Neural progenitor cell (in vitro differentiated cells): ENCODE measurements at regions not wholly inside any gene's neighbourhood (a gene's known extent, or its start where the extent isn't known, plus 50 kb on each side); places are given as distances from the start of the nearest gene placed in this dataset.

Source experiments
- CTCF ChIP-seq: fragments of 200-600 bp; sonication (generic); IDR thresholded peaks from 2 replicates; pipeline ENCODE4 v1.5.1; 2017; ENCODE audit warnings: antibody characterized with exemption, mild to moderate bottlenecking
- EZH2 ChIP-seq: fragments of 200-600 bp; sonication (generic); IDR thresholded peaks from 2 replicates; pipeline ENCODE4 v1.6.1; 2017; ENCODE audit warnings: antibody characterized with exemption, mild to moderate bottlenecking, moderate library complexity

DNA sequence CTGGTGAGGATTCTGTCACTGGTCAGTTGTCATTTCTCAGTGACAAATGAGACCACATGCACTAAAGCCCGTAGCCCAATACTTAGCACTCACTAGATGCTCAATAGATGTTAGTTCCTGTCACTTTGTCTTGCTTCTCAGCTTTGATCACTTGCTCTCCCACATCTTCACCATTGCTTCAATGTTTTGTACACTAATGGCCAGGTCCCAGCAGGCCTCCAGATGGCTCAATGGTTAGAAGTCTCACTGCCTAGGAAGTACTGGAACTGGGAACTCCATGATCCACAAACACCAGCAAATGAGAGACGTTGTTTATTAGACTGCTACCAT, 502.8 kb upstream of the JARID2 start:
- TF ChIP-seq CTCF (no peak), EZH2 (no peak)
